Mesendoderm (in vitro differentiated cells): ENCODE measurements at regions not wholly inside any gene's neighbourhood (a gene's known extent, or its start where the extent isn't known, plus 50 kb on each side); places are given as distances from the start of the nearest gene placed in this dataset.

ENCODE experiments used
- DNase-seq: peaks from one replicate; pipeline ENCODE4 v3.0.0; 2013
- H2AK5ac ChIP-seq: 2 replicates; pipeline ENCODE4 v1.6.1; 2013; ENCODE audit warnings: low read length, inconsistent platforms
- H2BK120ac ChIP-seq: 2 replicates; pipeline ENCODE4 v1.6.1; 2013; ENCODE audit warnings: low read depth, mild to moderate bottlenecking, low read length, moderate library complexity, mixed read lengths
- H2BK15ac ChIP-seq: replicated peaks from 2 replicates; pipeline ENCODE4 v1.6.1; 2013; ENCODE audit warnings: low read depth, mild to moderate bottlenecking, moderate library complexity
- H2BK5ac ChIP-seq: 2 replicates; pipeline ENCODE4 v1.6.1; 2013; ENCODE audit warnings: low read length, inconsistent platforms
- H3K18ac ChIP-seq: 2 replicates; pipeline ENCODE4 v1.6.1; 2013; ENCODE audit warnings: mild to moderate bottlenecking, low read length, mixed read lengths
- H3K23ac ChIP-seq: one replicate; pipeline ENCODE4 v1.6.1; 2013; ENCODE audit warnings: low read length
- H3K27ac ChIP-seq: 2 replicates; pipeline ENCODE4 v1.5.1; 2013; ENCODE audit warnings: low read depth, mild to moderate bottlenecking, inconsistent platforms, low read length, moderate library complexity
- H3K27me3 ChIP-seq: 2 replicates; pipeline ENCODE4 v1.6.1; 2013; ENCODE audit warnings: low read length, control low read depth, mild to moderate bottlenecking, inconsistent platforms; ENCODE audit not compliant: insufficient read depth, poor library complexity
- H3K36me3 ChIP-seq: 2 replicates; pipeline ENCODE4 v1.6.1; 2013; ENCODE audit warnings: low read length, inconsistent platforms; ENCODE audit not compliant: control insufficient read depth, insufficient read depth
- H3K4ac ChIP-seq: one replicate; pipeline ENCODE4 v1.6.1; 2013; ENCODE audit warnings: low read depth, mild to moderate bottlenecking, low read length, moderate library complexity
- H3K4me1 ChIP-seq: 2 replicates; pipeline ENCODE4 v1.6.1; 2013; ENCODE audit warnings: low read depth, low read length, inconsistent platforms; ENCODE audit not compliant: control insufficient read depth
- H3K4me2 ChIP-seq: 2 replicates; pipeline ENCODE4 v1.6.1; 2013; ENCODE audit warnings: low read length
- H3K4me3 ChIP-seq: 2 replicates; pipeline ENCODE4 v1.5.1; 2013; ENCODE audit warnings: mild to moderate bottlenecking, low read length
- H3K56ac ChIP-seq: one replicate; pipeline ENCODE4 v1.6.1; 2013; ENCODE audit warnings: low read length
- H3K79me1 ChIP-seq: 2 replicates; pipeline ENCODE4 v1.6.1; 2013; ENCODE audit warnings: low read length, inconsistent platforms
- H3K79me2 ChIP-seq: 2 replicates; pipeline ENCODE4 v1.6.1; 2013; ENCODE audit warnings: mild to moderate bottlenecking, low read length; ENCODE audit not compliant: control insufficient read depth, insufficient read depth
- H3K9ac ChIP-seq: 2 replicates; pipeline ENCODE4 v1.6.1; 2013; ENCODE audit warnings: low read length, inconsistent platforms
- H4K5ac ChIP-seq: one replicate; pipeline ENCODE4 v1.6.1; 2013; ENCODE audit warnings: low read length
- H4K8ac ChIP-seq: one replicate; pipeline ENCODE4 v1.6.1; 2013; ENCODE audit warnings: low read depth, mild to moderate bottlenecking, control low read depth, low read length, moderate library complexity
- WGBS: extraction: QIAGEN DNeasy Blood & Tissue Kit; methylation state at CpG from one replicate; pipeline ENCODE4 v1.1.7; 2013; ENCODE audit warnings: low lambda C conversion rate, missing lambda C conversion rate; ENCODE audit not compliant: insufficient coverage; ENCODE audit errors: extremely low coverage; 5-methylcytosine and 5-hydroxymethylcytosine counted together

- H3K9ac ChIP-seq: no peak overlapping the region
Measured at GRCh38 chr9:7900541-7900940, 101.0 kb upstream of the DMAC1 start.

DNA sequence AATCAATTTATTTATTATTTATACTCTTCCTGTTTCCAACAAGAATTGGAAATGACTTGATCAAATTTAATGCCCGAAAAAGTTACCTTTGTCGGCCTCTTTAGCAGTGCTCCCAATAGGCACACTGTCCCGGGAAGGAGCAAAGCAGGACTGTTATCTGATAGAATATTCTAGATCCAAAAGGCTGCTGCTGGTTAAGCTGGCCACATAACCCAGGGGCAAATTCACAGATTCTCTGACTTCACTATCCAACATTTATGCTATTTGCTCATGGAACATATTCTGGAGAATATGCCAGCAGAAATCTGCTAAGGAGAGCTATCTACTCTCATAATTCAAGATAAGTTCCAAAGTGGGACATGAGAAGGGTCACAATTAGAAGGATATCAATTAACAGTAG, 100.2 kb upstream of the DMAC1 start:
- Histone ChIP-seq H3K27me3 (no peaks in the 10 kb centered on the region), H3K4ac (no peak overlapping the region), H3K36me3 (no peaks in the 10 kb centered on the region)

More at GRCh38 chr9:7900541-7900940, 101.0 kb upstream of the DMAC1 start:
- H2BK120ac ChIP-seq: no peak overlapping the region
- H2AK5ac ChIP-seq: no peak overlapping the region
- WGBS: no CpG with 5 or more reads among the region's 3 CpGs
- no peak for DNase-seq
- no peaks in the 10 kb centered on the region for H3K79me1 ChIP-seq
- H3K4me1 ChIP-seq: no peaks in the 10 kb centered on the region
- H4K5ac ChIP-seq: no peak overlapping the region
- no peaks in the 10 kb centered on the region for H3K36me3 ChIP-seq
- no peak overlapping the region for H4K8ac ChIP-seq
- no peaks in the 10 kb centered on the region for H3K79me2 ChIP-seq
- H3K4ac ChIP-seq: no peak overlapping the region
- no peak overlapping the region for H3K56ac ChIP-seq
- no peak overlapping the region for H3K23ac ChIP-seq
- H2BK5ac ChIP-seq: no peak overlapping the region
- H3K27me3 ChIP-seq: no peaks in the 10 kb centered on the region
- H3K4me3 ChIP-seq: no peak overlapping the region
- H2BK15ac ChIP-seq: no peak overlapping the region
- no peak overlapping the region for H3K18ac ChIP-seq
- H3K4me2 ChIP-seq: no peak overlapping the region
- no peak overlapping the region for H3K27ac ChIP-seq

DNA sequence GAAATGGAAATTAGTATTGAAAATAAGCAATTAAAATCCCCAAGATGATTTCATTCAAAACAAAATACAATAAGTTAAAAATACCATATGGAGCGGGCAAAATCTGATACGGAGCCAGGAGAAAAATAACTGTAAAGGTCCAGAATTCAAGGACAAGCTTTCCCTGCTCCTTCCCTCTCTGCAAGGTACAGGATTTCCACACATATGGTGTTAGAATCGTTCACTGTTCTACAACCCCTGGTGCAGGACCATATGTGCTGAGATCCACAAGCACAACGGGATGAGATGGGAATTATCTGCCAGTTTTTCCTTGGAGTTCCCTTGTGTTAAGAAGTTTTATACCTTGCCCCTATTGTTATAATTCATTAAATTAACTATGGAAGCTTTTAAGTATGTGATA, 94.7 kb upstream of the DMAC1 start:
- Histone ChIP-seq H3K79me2 (no peaks in the 10 kb centered on the region), H4K8ac (no peak overlapping the region), H3K79me1 (no peaks in the 10 kb centered on the region), H3K36me3 (no peaks in the 10 kb centered on the region), H3K23ac (no peak overlapping the region), H2BK15ac (no peak overlapping the region), H2BK120ac (no peak overlapping the region), H3K9ac (no peak overlapping the region), H3K4me3 (no peak overlapping the region), H3K18ac (no peak overlapping the region), H3K27me3 (no peaks in the 10 kb centered on the region), H3K4me2 (no peak overlapping the region), H3K4me1 (no peaks in the 10 kb centered on the region), H2AK5ac (no peak overlapping the region), H3K56ac (no peak overlapping the region), H4K5ac (no peak overlapping the region), H2BK5ac (no peak overlapping the region), H3K4ac (no peak overlapping the region), H3K27ac (no peak overlapping the region)
- DNase-seq: no peak
- WGBS: no CpG with 5 or more reads among the region's 4 CpGs

More for the DNA sequence above, 100.2 kb upstream of the DMAC1 start:
- H2BK120ac ChIP-seq: no peak overlapping the region
- no peak overlapping the region for H3K23ac ChIP-seq
- H3K56ac ChIP-seq: no peak overlapping the region
- no peaks in the 10 kb centered on the region for H3K79me1 ChIP-seq
- no peaks in the 10 kb centered on the region for H3K4me1 ChIP-seq
- H2BK15ac ChIP-seq: no peak overlapping the region
- H3K9ac ChIP-seq: no peak overlapping the region
- no peak overlapping the region for H4K8ac ChIP-seq
- DNase-seq: no peak
- H3K4me2 ChIP-seq: no peak overlapping the region
- no peak overlapping the region for H3K4me3 ChIP-seq
- no peak overlapping the region for H2BK5ac ChIP-seq
- H4K5ac ChIP-seq: no peak overlapping the region
- no peak overlapping the region for H3K18ac ChIP-seq
- H3K27ac ChIP-seq: no peak overlapping the region
- no CpG with 5 or more reads among the region's 3 CpGs for WGBS
- H3K79me2 ChIP-seq: no peaks in the 10 kb centered on the region
- H2AK5ac ChIP-seq: no peak overlapping the region

GRCh38 chr9:7892975-7893374, 93.4 kb upstream of the DMAC1 start:
- Histone ChIP-seq H3K4ac (no peak overlapping the region), H3K79me1 (no peaks in the 10 kb centered on the region), H3K9ac (no peak overlapping the region), H3K18ac (no peak overlapping the region), H3K27ac (no peak overlapping the region), H3K36me3 (no peaks in the 10 kb centered on the region), H3K79me2 (no peaks in the 10 kb centered on the region), H3K23ac (no peak overlapping the region), H4K5ac (no peak overlapping the region), H2BK5ac (no peak overlapping the region), H4K8ac (no peak overlapping the region), H3K27me3 (no peaks in the 10 kb centered on the region), H2AK5ac (no peak overlapping the region), H3K4me2 (no peak overlapping the region), H2BK15ac (no peak overlapping the region), H2BK120ac (no peak overlapping the region), H3K4me3 (no peak overlapping the region), H3K56ac (no peak overlapping the region), H3K4me1 (no peaks in the 10 kb centered on the region)
- DNase-seq: no peak
- no CpG with 5 or more reads among the region's 5 CpGs for WGBS

DNA sequence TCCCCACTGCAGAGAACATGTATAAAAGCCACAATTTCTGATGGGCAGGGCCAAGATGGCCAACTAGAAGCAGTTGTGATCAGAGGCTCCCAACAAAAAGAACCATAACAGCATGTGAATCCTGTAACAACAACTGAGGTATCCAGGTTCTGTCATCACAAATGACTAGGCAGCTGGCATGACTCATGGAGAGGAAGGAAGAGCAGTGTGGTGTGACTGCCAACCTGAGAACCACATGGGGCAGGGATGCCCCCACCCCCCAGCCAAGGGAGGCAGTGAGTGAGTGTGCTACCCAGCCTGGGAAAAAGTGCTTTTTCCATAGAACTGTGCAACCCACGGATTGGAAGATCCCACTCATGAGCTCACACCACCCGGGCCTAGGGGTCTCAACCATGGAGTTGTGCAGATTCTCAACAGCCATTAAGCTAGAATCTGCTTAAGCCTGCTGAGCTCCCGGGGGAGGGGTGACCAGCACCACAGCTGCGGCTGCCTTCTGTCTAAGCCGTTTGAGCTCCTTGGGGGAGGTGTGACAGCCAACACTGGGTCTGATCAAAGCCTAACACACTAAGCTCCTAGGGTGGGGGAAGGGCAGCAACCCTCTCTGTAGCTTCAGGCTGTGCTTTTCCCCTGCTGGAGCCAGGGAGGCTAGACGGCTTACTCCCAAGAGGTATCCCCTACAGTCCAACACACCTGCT, 80.1 kb upstream of the DMAC1 start:
- no CpG with 5 or more reads among the region's 6 CpGs for WGBS
- no peak overlapping the region for H4K8ac ChIP-seq
- peak; percentile 89 for DNase-seq

More for the DNA sequence above, 80.1 kb upstream of the DMAC1 start:
- Histone ChIP-seq H4K5ac (no peak overlapping the region), H2AK5ac (no peak overlapping the region), H3K56ac (no peak overlapping the region), H3K27me3 (no peaks in the 10 kb centered on the region), H3K27ac (no peak overlapping the region), H3K23ac (no peak overlapping the region), H3K4me3 (no peak overlapping the region), H2BK5ac (no peak overlapping the region), H3K79me1 (no peaks in the 10 kb centered on the region), H2BK15ac (no peak overlapping the region), H3K36me3 (no peaks in the 10 kb centered on the region), H3K9ac (no peak overlapping the region), H3K4ac (no peak overlapping the region), H3K4me1 (no peaks in the 10 kb centered on the region), H3K79me2 (no peaks in the 10 kb centered on the region), H3K18ac (no peak overlapping the region), H2BK120ac (no peak overlapping the region), H3K4me2 (no peak overlapping the region)
